Upper lobe of left lung (tissue), 4 donors: ENCODE measurements at regions not wholly inside any gene's neighbourhood (a gene's known extent, or its start where the extent isn't known, plus 50 kb on each side); places are given as distances from the start of the nearest gene placed in this dataset.

Experiments
- CTCF ChIP-seq, 6 experiments: fragments of 450-650 bp in 4 of 6; fragments of 200-600 bp in 2 of 6; sonication (generic) in 2 of 6; IDR thresholded peaks; one replicate each; pipeline ENCODE4 v1.5.1; 2016 to 2019; ENCODE audit warnings: antibody characterized with exemption in 6 of 6
- EP300 ChIP-seq, 4 donors: sonication (generic); formaldehyde crosslinking; IDR thresholded peaks; one replicate each; pipeline ENCODE4 v1.5.1; 2017; ENCODE audit warnings: antibody characterized with exemption in 4 of 4, control low read depth in 2 of 4
- POLR2A ChIP-seq, 4 donors: fragments of 450-650 bp; IDR thresholded peaks; one replicate each; pipeline ENCODE4 v1.5.1; 2016 to 2017; ENCODE audit warnings: antibody characterized with exemption in 4 of 4, mild to moderate bottlenecking in 2 of 4
- POLR2AphosphoS5 ChIP-seq, 2 donors: sonication (generic); formaldehyde crosslinking; IDR thresholded peaks; one replicate each; pipeline ENCODE4 v1.5.1; 2017; ENCODE audit warnings: antibody characterized with exemption in 2 of 2

- TF ChIP-seq EP300 (IDR thresholded peaks at IDR 0.05): no peak
- no peak for TF ChIP-seq POLR2A (IDR thresholded peaks at IDR 0.05)
- TF ChIP-seq CTCF (IDR thresholded peaks at IDR 0.05): no peak
- no peak for TF ChIP-seq POLR2AphosphoS5 (IDR thresholded peaks at IDR 0.05)
Observed at GRCh38 chr6:105897131-105897530, 189.0 kb upstream of the PRDM1 start.
